ENCODE measurements at regions not wholly inside any gene's neighbourhood (a gene's known extent, or its start where the extent isn't known, plus 50 kb on each side); places are given as distances from the start of the nearest gene placed in this dataset.

- peaks cover 15% of the 10 kb centered on the region for H3K9me3 Mint-ChIP-seq
- H3K27me3 Mint-ChIP-seq: peaks cover 24% of the 10 kb centered on the region
- no peaks in the 10 kb centered on the region for H3K4me1 Mint-ChIP-seq
- H3K27ac Mint-ChIP-seq: no peak overlapping the region
- H3K4me3 Mint-ChIP-seq: no peak overlapping the region
- CTCF ChIA-PET: no interaction called here
- H3K36me3 Mint-ChIP-seq: peaks cover 4% of the 10 kb centered on the region
- DNase-seq: no peak
These were observed 66.6 kb downstream of the NEURL3 start for GRCh38 chr2:96438589-96438988.

DNA sequence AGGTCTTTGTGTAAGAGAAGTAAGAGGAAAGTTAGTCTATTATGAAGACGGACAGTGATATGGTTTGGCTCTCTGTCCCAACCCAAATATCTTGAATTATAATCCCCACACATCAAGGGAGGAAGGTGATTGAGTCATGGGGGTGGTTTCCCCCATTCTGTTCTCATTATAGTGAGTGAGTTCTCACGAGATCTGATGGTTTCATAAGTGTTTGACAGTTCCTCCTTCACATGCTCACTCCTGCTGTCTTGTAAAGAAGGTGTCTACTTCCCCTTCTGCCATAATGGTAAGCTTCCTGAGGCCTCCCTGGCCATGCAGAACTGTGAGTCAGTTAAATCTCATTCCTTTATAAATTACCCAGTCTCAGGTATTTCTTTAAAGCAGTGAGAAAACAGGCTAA is 67.6 kb downstream of the NEURL3 start:
- Mint-ChIP-seq H3K27me3 (peaks cover 24% of the 10 kb centered on the region), H3K36me3 (peaks cover 4% of the 10 kb centered on the region), H3K4me3 (no peak overlapping the region), H3K9me3 (peaks cover 15% of the 10 kb centered on the region), H3K4me1 (no peaks in the 10 kb centered on the region), H3K27ac (no peak overlapping the region)
- DNase-seq: no peak
- CTCF ChIA-PET: no interaction called here

GRCh38 chr2:96436961-96437360 is 68.2 kb downstream of the NEURL3 start:
- Mint-ChIP-seq H3K9me3 (peaks cover 15% of the 10 kb centered on the region), H3K27me3 (peaks cover 24% of the 10 kb centered on the region), H3K27ac (no peak overlapping the region), H3K4me1 (no peaks in the 10 kb centered on the region), H3K4me3 (no peak overlapping the region), H3K36me3 (peaks cover 4% of the 10 kb centered on the region)
- DNase-seq: no peak
- CTCF ChIA-PET: no interaction called here

DNA sequence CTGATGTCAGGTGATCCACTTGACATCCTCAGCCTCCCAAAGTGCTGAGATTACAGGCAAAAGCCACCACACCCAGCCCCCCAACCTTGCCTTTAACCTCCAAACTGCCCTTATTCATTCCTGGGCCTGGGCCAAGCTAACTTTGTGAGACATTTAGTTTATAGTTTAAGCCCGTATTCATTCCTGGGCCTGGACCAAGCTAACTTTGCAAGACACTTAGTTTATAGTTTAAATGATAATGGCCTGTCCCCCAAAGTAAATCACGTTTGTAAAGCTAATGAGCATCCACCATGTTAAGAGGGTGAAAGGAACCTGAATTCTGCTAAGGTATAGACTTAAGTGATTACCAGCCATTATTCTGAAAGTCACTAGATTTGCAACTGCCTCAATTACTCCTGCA is 68.7 kb downstream of the NEURL3 start:
- CTCF ChIA-PET: no interaction called here
- Mint-ChIP-seq H3K4me3 (no peak overlapping the region), H3K27me3 (peaks cover 25% of the 10 kb centered on the region), H3K4me1 (no peaks in the 10 kb centered on the region), H3K27ac (no peak overlapping the region), H3K36me3 (peaks cover 4% of the 10 kb centered on the region), H3K9me3 (peaks cover 16% of the 10 kb centered on the region)
- no peak for DNase-seq

GRCh38 chr2:96431319-96431718 is 73.8 kb downstream of the NEURL3 start:
- Mint-ChIP-seq H3K4me1 (peaks cover 6% of the 10 kb centered on the region), H3K27me3 (peaks cover 42% of the 10 kb centered on the region), H3K9me3 (peaks cover 6% of the 10 kb centered on the region), H3K36me3 (peaks cover 2% of the 10 kb centered on the region), H3K4me3 (no peak overlapping the region), H3K27ac (no peak overlapping the region)
- DNase-seq: no peak
- CTCF ChIA-PET: interaction anchor here (2.2 kb wide), 1 partner anchor 22 kb away, joined by 4 read pairs; no protein-coding TSS in a partner anchor

DNA sequence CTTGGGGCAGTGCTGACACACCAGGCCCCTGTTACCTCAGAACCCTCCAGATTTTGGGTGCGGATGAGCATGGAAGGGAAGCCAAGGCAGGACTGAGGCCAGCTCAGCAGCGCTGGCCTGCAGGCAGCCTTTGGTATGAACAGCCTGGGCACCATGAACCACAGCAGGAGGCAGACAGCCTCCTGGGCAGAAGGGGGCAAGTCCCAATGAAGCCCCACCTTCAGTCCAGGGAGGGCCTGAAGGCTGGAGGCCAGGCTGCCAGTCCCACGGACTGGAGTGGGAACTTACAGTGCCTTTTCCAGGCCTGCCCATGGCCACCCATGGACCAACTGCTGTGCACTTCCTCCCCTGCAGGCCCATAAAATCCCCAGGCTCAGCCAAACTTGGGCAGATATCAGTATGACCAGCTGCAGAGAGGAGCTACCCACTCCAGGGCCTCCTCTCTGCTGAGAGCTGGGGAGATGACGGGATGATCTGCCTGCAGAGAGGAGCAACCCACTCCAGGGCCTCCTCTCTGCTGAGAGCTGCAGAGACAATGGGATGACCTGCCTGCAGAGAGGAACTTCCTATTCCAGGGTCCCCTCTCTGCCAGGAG is 74.7 kb downstream of the NEURL3 start:
- peaks cover 4% of the 10 kb centered on the region for H3K36me3 Mint-ChIP-seq
- no peak overlapping the region for H3K4me3 Mint-ChIP-seq
- DNase-seq: no peak
- H3K9me3 Mint-ChIP-seq: peaks cover 9% of the 10 kb centered on the region
- peaks cover 6% of the 10 kb centered on the region for H3K4me1 Mint-ChIP-seq
- no peak overlapping the region for H3K27ac Mint-ChIP-seq
- peaks cover 46% of the 10 kb centered on the region for H3K27me3 Mint-ChIP-seq
- CTCF ChIA-PET: no interaction called here

DNA sequence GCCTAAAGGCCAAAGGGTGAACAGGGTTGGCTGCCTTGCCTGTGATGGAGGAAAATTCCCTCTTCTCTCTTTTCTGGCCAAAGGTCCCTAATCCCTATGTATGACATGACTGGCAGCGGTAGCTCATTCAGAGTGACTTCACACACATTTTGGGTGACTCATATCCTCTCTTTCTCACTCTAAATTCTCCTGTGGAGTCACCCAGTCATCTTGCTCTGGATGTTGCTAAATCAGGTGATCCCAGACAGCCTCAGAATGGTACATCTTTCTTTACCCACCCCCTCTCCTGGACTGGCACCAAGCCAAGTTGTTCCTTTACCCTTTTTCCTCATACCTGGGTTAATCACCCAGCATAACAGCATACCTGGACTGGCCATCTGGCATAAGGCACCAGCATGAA is 77.2 kb downstream of the NEURL3 start:
- no peak for DNase-seq
- Mint-ChIP-seq H3K27me3 (peaks cover 46% of the 10 kb centered on the region), H3K36me3 (peaks cover 2% of the 10 kb centered on the region), H3K4me3 (no peak overlapping the region), H3K4me1 (peaks cover 6% of the 10 kb centered on the region), H3K27ac (no peak overlapping the region), H3K9me3 (peaks cover 5% of the 10 kb centered on the region)
- CTCF ChIA-PET: interaction anchor here (0.8 to 2.3 kb wide), 4 partner anchors 21 to 82 kb away, joined by 3 to 5 read pairs (median 3); no protein-coding TSS in a partner anchor

DNA sequence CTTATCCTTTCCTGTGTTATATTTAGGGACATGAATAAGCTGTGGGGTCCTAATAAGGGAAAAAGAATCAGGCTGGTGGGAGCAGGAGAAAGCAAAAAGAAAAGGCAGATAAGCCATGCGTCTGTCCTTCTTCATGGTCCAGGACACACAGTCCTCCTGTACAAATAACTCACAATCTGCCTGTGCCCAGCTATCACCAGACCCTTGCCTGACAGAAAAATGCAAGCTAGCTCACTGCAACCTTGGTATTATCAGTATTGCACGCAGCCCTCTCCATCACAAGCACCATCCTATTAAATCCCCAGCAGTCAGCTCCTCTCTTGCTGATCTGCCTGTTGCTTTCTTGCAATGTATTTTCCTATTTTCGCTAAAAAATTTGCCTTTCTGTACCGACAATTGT is 78.0 kb downstream of the NEURL3 start:
- Mint-ChIP-seq H3K4me1 (peaks cover 6% of the 10 kb centered on the region), H3K4me3 (no peak overlapping the region), H3K27me3 (peaks cover 48% of the 10 kb centered on the region), H3K36me3 (peaks cover 2% of the 10 kb centered on the region), H3K27ac (no peak overlapping the region), H3K9me3 (peaks cover 5% of the 10 kb centered on the region)
- no peak for DNase-seq
- CTCF ChIA-PET: interaction anchor here (1.1 to 2.3 kb wide), 3 partner anchors 20 to 83 kb away, joined by 3 to 5 read pairs (median 3); no protein-coding TSS in a partner anchor

DNA sequence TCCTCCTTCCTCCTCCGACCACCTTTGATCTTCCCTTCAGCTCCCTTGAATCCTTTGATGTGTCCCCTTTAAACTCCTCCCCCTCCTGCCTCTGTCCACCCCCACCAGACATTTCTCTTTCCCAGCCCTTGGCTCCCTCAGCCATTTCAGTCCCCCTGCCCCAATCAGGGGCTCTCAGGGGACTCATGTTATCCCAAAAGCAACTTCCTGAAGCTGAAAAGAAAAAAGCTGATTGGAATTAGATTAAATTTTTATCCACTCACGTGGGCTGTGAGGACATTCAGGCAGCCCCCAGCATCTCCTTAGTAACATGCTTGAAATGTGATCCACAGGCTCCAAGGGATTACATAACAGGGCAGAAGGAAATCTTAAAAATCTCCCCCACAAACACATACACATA is 81.3 kb downstream of the NEURL3 start:
- peaks cover 6% of the 10 kb centered on the region for H3K4me1 Mint-ChIP-seq
- H3K27ac Mint-ChIP-seq: no peak overlapping the region
- H3K27me3 Mint-ChIP-seq: peaks cover 57% of the 10 kb centered on the region
- H3K36me3 Mint-ChIP-seq: peaks cover 4% of the 10 kb centered on the region
- H3K4me3 Mint-ChIP-seq: no peak overlapping the region
- peaks cover 3% of the 10 kb centered on the region for H3K9me3 Mint-ChIP-seq
- no peak for DNase-seq
- CTCF ChIA-PET: interaction anchor here (3.4 kb wide), 1 partner anchor 16 kb away, joined by 11 read pairs; no protein-coding TSS in a partner anchor
